GM12873 (cell line): ENCODE measurements at regions not wholly inside any gene's neighbourhood (a gene's known extent, or its start where the extent isn't known, plus 50 kb on each side); places are given as distances from the start of the nearest gene placed in this dataset.

Experiments used
- CTCF ChIP-seq: IDR thresholded peaks from 2 replicates; pipeline ENCODE4 v1.5.1; 2012; ENCODE audit warnings: low read depth, mild to moderate bottlenecking, moderate library complexity, low read length, control low read depth; ENCODE audit not compliant: insufficient read depth; ENCODE audit errors: missing control alignments

GRCh38 chr20:1792274-1792673 is 102.9 kb upstream of the SIRPA start:
- TF ChIP-seq CTCF: no peak

GRCh38 chr20:1790386-1790785 is 104.8 kb upstream of the SIRPA start:
- TF ChIP-seq CTCF: no peak

DNA sequence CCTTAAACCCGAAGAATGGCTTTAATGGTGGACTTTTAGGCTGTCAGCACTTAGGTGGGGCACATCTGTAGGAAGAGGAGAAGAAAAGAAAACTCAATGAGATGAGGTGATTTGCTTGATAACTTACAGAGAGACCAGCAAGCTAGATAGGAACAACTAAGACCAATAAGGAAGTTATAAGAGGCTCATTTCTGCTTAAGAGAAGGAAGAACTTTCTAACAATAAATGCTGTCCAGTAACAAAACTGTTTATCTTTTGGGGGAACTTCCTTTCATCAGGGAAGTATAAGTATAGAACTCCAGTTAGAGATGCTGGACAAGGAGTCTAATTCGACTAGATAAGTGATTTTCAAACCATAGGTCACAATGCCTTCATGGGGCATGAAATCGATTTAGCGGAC is 107.2 kb upstream of the SIRPA start:
- TF ChIP-seq CTCF: no peak

DNA sequence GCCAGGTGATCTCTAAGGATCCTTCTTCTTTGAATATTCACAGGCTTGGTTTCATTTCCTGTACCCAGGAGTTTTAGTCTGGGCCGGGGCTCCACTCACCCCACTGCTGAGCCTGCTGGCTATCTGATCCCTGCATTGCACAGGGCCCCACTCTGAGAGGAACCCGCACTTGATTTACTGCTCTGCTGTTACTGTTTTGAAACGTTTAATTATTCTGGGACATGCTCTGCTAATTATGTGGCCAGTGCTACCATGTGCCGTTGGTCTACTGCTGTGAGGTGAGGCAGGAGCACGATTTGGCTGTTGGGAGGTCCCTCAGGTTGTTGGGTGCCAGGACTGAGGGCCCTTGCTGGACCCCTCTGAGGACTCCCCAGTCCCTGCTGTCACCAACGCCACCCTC is 108.7 kb upstream of the SIRPA start:
- no peak for TF ChIP-seq CTCF

DNA sequence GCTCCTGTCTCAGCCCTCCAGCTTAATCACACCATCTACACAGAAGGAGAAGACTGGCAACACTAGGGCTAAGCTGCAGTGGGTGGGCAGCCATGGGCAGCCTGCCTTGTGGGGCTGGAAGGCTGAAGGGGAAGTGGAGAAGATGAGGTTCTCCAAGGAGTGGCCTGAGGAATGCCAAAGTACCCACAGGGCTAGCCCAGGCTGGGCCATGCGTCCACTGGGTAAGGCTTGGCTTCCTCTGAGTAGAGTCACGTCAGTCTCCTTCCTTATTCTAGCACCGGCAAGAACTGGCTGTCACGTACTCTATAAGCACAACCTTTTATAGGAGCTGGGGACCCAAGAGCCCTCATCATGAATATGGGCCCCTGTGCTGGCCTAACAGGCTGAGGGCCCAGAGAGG is 110.6 kb upstream of the SIRPA start:
- TF ChIP-seq CTCF: no peak

- no peak for TF ChIP-seq CTCF
These were observed 112.0 kb upstream of the SIRPA start for GRCh38 chr20:1783245-1783644.

- no peak for TF ChIP-seq CTCF
These were observed 113.0 kb upstream of the SIRPA start for GRCh38 chr20:1782181-1782580.

GRCh38 chr20:1779567-1779966 is 115.6 kb upstream of the SIRPA start:
- no peak for TF ChIP-seq CTCF
